ENCODE measurements at regions not wholly inside any gene's neighbourhood (a gene's known extent, or its start where the extent isn't known, plus 50 kb on each side); places are given as distances from the start of the nearest gene placed in this dataset.

DNA sequence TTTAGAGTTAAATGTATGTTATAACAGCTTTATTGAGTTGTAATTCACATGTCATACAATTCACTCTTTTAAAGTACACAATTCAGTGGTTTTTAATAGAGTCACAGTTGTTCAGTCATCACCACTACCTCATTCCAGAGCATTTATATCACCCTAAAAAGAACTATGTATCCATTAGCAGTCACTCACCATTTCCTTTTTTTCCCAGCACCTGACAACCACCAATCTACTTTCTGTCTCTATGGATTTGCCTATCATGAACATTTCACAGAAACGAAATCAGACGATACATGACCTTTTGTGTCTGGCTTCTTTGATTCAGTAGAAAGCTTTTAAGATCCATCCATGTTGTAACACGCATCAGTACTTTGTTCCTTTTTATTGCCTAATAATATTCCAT lies 52.9 kb upstream of the FRAS1 start:
- TF ChIP-seq, protein P1, sequence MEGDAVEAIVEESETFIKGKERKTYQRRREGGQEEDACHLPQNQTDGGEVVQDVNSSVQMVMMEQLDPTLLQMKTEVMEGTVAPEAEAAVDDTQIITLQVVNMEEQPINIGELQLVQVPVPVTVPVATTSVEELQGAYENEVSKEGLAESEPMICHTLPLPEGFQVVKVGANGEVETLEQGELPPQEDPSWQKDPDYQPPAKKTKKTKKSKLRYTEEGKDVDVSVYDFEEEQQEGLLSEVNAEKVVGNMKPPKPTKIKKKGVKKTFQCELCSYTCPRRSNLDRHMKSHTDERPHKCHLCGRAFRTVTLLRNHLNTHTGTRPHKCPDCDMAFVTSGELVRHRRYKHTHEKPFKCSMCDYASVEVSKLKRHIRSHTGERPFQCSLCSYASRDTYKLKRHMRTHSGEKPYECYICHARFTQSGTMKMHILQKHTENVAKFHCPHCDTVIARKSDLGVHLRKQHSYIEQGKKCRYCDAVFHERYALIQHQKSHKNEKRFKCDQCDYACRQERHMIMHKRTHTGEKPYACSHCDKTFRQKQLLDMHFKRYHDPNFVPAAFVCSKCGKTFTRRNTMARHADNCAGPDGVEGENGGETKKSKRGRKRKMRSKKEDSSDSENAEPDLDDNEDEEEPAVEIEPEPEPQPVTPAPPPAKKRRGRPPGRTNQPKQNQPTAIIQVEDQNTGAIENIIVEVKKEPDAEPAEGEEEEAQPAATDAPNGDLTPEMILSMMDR (IDR thresholded peaks at IDR 0.05; ENCODE audit: extremely low read depth in 1 of 2, insufficient read depth in 1 of 2, low read depth in 1 of 2, low read length in 2 of 2) = no peak
- no peak for TF ChIP-seq POLR2AphosphoS5 (IDR thresholded peaks at IDR 0.05; ENCODE audit: insufficient read depth, low read depth, low read length)
- no peak for TF ChIP-seq EZH2 (IDR thresholded peaks at IDR 0.05; ENCODE audit: borderline replicate concordance, low read depth, low read length, severe bottlenecking)
